ENCODE measurements at regions not wholly inside any gene's neighbourhood (a gene's known extent, or its start where the extent isn't known, plus 50 kb on each side); places are given as distances from the start of the nearest gene placed in this dataset.

- intact Hi-C loops (cut with DNase I), result no loop called here
- no peak for DNase-seq
Observed at GRCh38 chr1:96962216-96962615, 240.6 kb downstream of the PTBP2 start.

GRCh38 chr1:96962751-96963211, 241.2 kb downstream of the PTBP2 start:
- no peak for DNase-seq
- intact Hi-C loops (cut with DNase I), result no loop called here

- intact Hi-C loops (cut with DNase I), result loop anchor here (5.0 kb wide), 1 partner anchor 83 kb away; no protein-coding TSS in a partner anchor
- DNase-seq, result no peak
Observed at GRCh38 chr1:96964761-96965160, 243.2 kb downstream of the PTBP2 start.

GRCh38 chr1:96966536-96967138, 245.1 kb downstream of the PTBP2 start:
- intact Hi-C loops (cut with DNase I), result loop anchor here (2.0 to 5.0 kb wide), 2 partner anchors 81 to 1088 kb away; no protein-coding TSS in a partner anchor
- DNase-seq, result peak; percentile 59 to 96 (median 86)

GRCh38 chr1:96967311-96967710, 245.7 kb downstream of the PTBP2 start:
- intact Hi-C loops (cut with DNase I), result loop anchor here (2.0 to 5.0 kb wide), 2 partner anchors 80 to 1087 kb away; no protein-coding TSS in a partner anchor
- no peak for DNase-seq

- intact Hi-C loops (cut with DNase I), result loop anchor here (5.0 kb wide), 1 partner anchor 79 kb away; no protein-coding TSS in a partner anchor
- peak in 6 of 10 donors; percentile 9 to 86 (median 21) for DNase-seq
Observed at GRCh38 chr1:96968541-96968940, 247.0 kb downstream of the PTBP2 start.

GRCh38 chr1:96968983-96969382, 247.4 kb downstream of the PTBP2 start:
- no peak for DNase-seq
- intact Hi-C loops (cut with DNase I), result loop anchor here (5.0 kb wide), 1 partner anchor 78 kb away; no protein-coding TSS in a partner anchor

- no peak for DNase-seq
- intact Hi-C loops (cut with DNase I), result loop anchor here (5.0 kb wide), 1 partner anchor 78 kb away; no protein-coding TSS in a partner anchor
Observed at GRCh38 chr1:96969656-96970163, 248.1 kb downstream of the PTBP2 start.

GRCh38 chr1:96971439-96971838, 249.9 kb downstream of the PTBP2 start:
- intact Hi-C loops (cut with DNase I), result no loop called here
- no peak for DNase-seq

GRCh38 chr1:96971849-96972602, 250.4 kb downstream of the PTBP2 start:
- intact Hi-C loops (cut with DNase I), result no loop called here
- DNase-seq, result no peak

- intact Hi-C loops (cut with DNase I), result no loop called here
- DNase-seq, result no peak
Observed at GRCh38 chr1:96973605-96974004, 252.0 kb downstream of the PTBP2 start.

GRCh38 chr1:96978444-96978843, 256.9 kb downstream of the PTBP2 start:
- intact Hi-C loops (cut with DNase I), result no loop called here
- DNase-seq, result no peak

GRCh38 chr1:96978901-96979300, 257.3 kb downstream of the PTBP2 start:
- intact Hi-C loops (cut with DNase I), result no loop called here
- DNase-seq, result no peak

- DNase-seq, result no peak
- intact Hi-C loops (cut with DNase I), result no loop called here
Observed at GRCh38 chr1:96979304-96980268, 258.0 kb downstream of the PTBP2 start.

GRCh38 chr1:96980448-96980847, 258.9 kb downstream of the PTBP2 start:
- DNase-seq, result no peak
- intact Hi-C loops (cut with DNase I), result no loop called here

GRCh38 chr1:96981181-96981580, 259.6 kb downstream of the PTBP2 start:
- intact Hi-C loops (cut with DNase I), result no loop called here
- DNase-seq, result no peak

GRCh38 chr1:96982118-96982517, 260.5 kb downstream of the PTBP2 start:
- no peak for DNase-seq
- intact Hi-C loops (cut with DNase I), result no loop called here

- DNase-seq, result no peak
- intact Hi-C loops (cut with DNase I), result no loop called here
Observed at GRCh38 chr1:96983866-96984265, 262.3 kb downstream of the PTBP2 start.

GRCh38 chr1:96987186-96987703, 265.7 kb downstream of the PTBP2 start:
- intact Hi-C loops (cut with DNase I), result no loop called here
- no peak for DNase-seq

GRCh38 chr1:96989302-96989701, 267.7 kb downstream of the PTBP2 start:
- DNase-seq, result no peak
- intact Hi-C loops (cut with DNase I), result no loop called here
